ENCODE measurements at regions not wholly inside any gene's neighbourhood (a gene's known extent, or its start where the extent isn't known, plus 50 kb on each side); places are given as distances from the start of the nearest gene placed in this dataset.

DNA sequence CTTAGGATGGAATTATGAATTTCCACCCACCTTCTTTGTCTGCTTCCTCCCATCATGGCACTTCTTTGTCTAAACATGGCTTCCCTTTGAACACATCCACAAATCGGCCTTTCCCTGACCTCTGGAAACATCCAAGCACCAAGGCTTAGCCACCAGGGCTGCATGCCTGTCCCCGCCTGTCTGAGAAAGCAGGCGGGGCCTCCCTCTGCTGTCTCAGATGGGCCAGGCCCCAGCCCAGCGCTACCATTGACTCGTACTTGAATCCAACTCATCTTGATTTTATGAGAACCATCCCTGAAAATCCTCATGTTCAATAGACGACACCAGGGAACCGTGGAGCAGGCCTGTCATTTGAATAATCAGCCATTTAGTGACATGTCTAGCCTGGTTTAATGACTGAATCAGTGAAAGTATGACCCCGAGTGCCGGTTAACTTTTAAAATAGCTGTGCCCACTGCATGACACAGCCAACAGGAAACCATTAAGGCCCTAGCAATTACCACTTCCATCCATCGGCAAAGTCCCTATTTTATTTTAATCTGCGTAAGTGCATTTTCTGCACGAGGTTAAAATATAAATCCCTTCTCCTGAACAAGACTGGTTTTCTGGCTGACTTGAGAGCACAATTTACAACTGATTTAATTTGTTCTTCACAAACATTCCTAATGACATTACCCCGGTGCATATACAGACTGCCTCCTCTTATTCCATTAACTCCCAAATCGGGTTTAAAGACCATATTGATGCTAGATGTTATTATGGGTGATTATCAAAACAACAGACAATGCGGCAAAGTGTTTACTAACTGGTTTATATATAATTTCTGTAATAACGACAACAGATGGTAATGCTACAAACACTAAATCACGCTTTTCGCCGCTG is 194.7 kb downstream of the BUB3 start:
- H3K27me3 ChIP-seq = no peaks in the 10 kb centered on the region
- TF ChIP-seq POLR2AphosphoS5 (IDR thresholded peaks at IDR 0.05) (no peak), EP300 (IDR thresholded peaks at IDR 0.05) (no peak), POLR2A (IDR thresholded peaks at IDR 0.05; ENCODE audit: low read depth) (no peak)
- TF ChIP-seq, protein P1, sequence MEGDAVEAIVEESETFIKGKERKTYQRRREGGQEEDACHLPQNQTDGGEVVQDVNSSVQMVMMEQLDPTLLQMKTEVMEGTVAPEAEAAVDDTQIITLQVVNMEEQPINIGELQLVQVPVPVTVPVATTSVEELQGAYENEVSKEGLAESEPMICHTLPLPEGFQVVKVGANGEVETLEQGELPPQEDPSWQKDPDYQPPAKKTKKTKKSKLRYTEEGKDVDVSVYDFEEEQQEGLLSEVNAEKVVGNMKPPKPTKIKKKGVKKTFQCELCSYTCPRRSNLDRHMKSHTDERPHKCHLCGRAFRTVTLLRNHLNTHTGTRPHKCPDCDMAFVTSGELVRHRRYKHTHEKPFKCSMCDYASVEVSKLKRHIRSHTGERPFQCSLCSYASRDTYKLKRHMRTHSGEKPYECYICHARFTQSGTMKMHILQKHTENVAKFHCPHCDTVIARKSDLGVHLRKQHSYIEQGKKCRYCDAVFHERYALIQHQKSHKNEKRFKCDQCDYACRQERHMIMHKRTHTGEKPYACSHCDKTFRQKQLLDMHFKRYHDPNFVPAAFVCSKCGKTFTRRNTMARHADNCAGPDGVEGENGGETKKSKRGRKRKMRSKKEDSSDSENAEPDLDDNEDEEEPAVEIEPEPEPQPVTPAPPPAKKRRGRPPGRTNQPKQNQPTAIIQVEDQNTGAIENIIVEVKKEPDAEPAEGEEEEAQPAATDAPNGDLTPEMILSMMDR (IDR thresholded peaks at IDR 0.05) = no peak
- no peaks in the 10 kb centered on the region for H3K9me3 ChIP-seq
- H3K4me3 ChIP-seq = no peak overlapping the region
- WGBS = 96% methylated on average over 19 of the region's 19 CpGs
- no peak for DNase-seq (ENCODE audit: extremely low spot score)
- H3K27ac ChIP-seq (replicated peaks in 1 of 4) = no peak overlapping the region
- intact Hi-C loops (cut with DNase I) = no loop called here
- no peaks in the 10 kb centered on the region for H3K36me3 ChIP-seq
- no peaks in the 10 kb centered on the region for H3K4me1 ChIP-seq

DNA sequence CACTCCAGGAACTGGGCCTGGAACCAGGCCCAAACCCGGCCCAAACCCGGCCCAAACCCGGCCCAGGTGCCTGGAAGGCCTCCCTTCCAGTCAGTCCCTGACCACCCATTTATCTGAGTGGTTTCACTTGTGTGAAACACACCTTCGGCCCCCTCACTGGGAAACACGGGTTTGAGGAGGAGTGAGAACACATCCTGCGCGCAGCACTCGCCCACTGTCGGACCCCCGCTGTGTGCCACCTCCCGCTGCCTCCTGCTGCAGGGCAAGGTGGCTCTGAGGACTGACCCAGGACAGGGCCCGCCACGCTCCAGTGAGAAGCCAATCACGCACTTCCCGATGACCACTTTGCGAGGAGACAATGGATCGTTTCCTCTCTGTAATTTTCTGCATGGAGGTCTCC is 197.5 kb downstream of the BUB3 start:
- Histone ChIP-seq H3K4me3 (no peak overlapping the region), H3K36me3 (no peaks in the 10 kb centered on the region), H3K9me3 (no peaks in the 10 kb centered on the region), H3K27ac (replicated peaks in 1 of 4) (no peak overlapping the region), H3K27me3 (no peaks in the 10 kb centered on the region), H3K4me1 (no peaks in the 10 kb centered on the region)
- intact Hi-C loops (cut with DNase I) = no loop called here
- TF ChIP-seq POLR2AphosphoS5 (IDR thresholded peaks at IDR 0.05) = no peak
- TF ChIP-seq POLR2A (IDR thresholded peaks at IDR 0.05; ENCODE audit: low read depth) = no peak
- TF ChIP-seq, protein P1 (IDR thresholded peaks at IDR 0.05) = no peak
- TF ChIP-seq EP300 (IDR thresholded peaks at IDR 0.05) = no peak
- DNase-seq (ENCODE audit: extremely low spot score) = no peak
- WGBS = 80% methylated on average over 14 of the region's 17 CpGs

DNA sequence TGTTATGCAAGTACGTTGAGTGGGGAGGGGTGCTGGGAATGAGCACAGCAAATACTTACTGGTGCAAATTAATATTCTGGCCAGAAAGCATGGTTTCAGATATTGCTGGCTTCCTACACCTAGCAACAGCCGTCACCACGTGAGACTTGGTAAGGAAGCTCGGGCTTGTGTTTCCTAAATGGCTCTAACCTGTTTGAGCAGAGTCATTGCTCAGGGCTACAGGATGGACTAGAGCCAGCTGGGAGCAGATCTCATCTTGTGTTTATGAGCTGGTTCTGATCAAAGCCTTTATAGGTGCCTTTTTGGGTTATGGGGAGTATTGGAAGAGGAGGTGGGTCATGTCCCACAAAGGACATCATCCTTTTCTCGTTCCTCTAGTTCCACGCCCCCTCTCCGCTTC is 200.3 kb downstream of the BUB3 start:
- DNase-seq (ENCODE audit: extremely low spot score) = no peak
- 75% methylated on average over 7 of the region's 7 CpGs for WGBS
- Histone ChIP-seq H3K27ac (replicated peaks in 1 of 4) (no peak overlapping the region), H3K36me3 (no peaks in the 10 kb centered on the region), H3K9me3 (no peaks in the 10 kb centered on the region), H3K4me1 (no peaks in the 10 kb centered on the region), H3K4me3 (no peak overlapping the region), H3K27me3 (no peaks in the 10 kb centered on the region)
- intact Hi-C loops (cut with DNase I) = no loop called here
- TF ChIP-seq POLR2A (IDR thresholded peaks at IDR 0.05; ENCODE audit: low read depth) (no peak), EP300 (IDR thresholded peaks at IDR 0.05) (no peak), POLR2AphosphoS5 (IDR thresholded peaks at IDR 0.05) (no peak)
- TF ChIP-seq, protein P1 (IDR thresholded peaks at IDR 0.05) = no peak

DNA sequence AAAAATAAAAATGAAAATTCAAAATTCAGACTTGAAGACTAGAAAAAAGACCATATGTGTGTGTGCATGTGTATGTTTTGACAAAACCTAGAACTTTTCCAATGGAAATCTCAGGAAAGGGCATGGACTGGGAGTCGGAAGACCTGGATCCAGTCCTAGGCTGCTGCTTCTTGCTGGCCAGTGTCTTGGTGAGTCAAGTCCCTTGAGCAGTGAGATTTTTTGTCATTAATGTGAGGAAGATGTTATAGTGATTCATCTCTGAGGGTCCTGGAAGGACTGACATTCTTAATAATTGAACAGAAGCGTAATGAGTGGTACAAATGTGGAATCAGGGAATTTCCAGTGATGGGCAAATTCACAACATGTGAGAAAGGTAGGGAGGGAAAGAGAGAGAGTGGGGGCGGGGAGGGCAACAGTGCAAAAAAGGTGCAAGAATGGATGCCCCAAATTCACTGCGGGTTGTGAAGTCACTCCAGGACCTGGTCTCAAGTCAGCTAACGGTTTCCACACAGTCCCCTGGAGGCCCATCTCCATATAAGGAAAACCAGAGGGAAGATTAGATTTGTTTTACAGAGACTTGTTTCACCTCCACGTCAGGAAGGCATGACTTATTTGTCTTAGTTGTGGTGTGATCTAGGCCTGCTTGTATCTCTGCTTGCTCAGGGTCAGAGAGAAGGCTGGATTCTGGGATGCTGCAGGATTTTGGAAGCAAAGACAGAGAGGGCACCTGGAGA is 201.7 kb downstream of the BUB3 start:
- Histone ChIP-seq H3K4me3 (no peak overlapping the region), H3K9me3 (no peaks in the 10 kb centered on the region), H3K4me1 (no peaks in the 10 kb centered on the region), H3K27ac (replicated peaks in 1 of 4) (no peak overlapping the region), H3K36me3 (no peaks in the 10 kb centered on the region), H3K27me3 (no peaks in the 10 kb centered on the region)
- intact Hi-C loops (cut with DNase I) = no loop called here
- no peak for TF ChIP-seq POLR2A (IDR thresholded peaks at IDR 0.05; ENCODE audit: low read depth)
- TF ChIP-seq, protein P1 (IDR thresholded peaks at IDR 0.05) = no peak
- no peak for TF ChIP-seq EP300 (IDR thresholded peaks at IDR 0.05)
- TF ChIP-seq POLR2AphosphoS5 (IDR thresholded peaks at IDR 0.05) = no peak
- WGBS = 76% methylated on average over 6 of the region's 6 CpGs
- no peak for DNase-seq (ENCODE audit: extremely low spot score)
